ENCODE measurements at regions not wholly inside any gene's neighbourhood (a gene's known extent, or its start where the extent isn't known, plus 50 kb on each side); places are given as distances from the start of the nearest gene placed in this dataset.

- no peak overlapping the region for H3K27ac Mint-ChIP-seq
- H3K9me3 Mint-ChIP-seq, result peaks cover 24% of the 10 kb centered on the region
These were observed 469.5 kb downstream of the TYW1 start for GRCh38 chr7:67466109-67466508.

DNA sequence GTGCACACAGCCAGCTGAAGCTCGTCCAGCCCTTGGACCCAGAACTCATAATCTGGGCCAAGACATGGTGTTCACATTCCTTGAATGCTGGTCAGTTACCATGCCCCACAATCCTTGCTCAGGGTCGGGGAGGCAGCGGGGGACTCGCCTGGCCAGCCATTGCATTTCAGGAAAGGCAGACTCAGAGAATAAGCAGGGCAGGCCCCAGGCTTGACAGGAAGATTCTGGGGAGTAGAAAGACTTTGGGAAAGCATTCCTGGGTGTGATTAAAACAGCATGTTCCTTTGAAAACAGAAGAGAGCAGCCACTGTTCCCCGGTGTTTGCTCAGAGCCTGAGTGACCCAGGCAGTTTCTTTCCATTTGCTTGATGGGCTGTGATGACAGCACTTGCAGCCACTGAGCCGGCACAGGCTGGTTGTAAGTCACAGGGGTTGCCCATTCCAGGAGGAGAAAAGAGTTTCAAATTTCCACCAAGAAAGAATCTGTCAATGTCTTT lies 473.7 kb downstream of the TYW1 start:
- Mint-ChIP-seq H3K4me3 (peak overlapping the region; percentile 68), H3K4me1 (ENCODE audit: unreplicated experiment) (peaks cover 14% of the 10 kb centered on the region), H3K27ac (peak overlapping the region; percentile 77), H3K9me3 (peaks cover 12% of the 10 kb centered on the region), H3K36me3 (peaks cover 6% of the 10 kb centered on the region), H3K27me3 (peaks cover 7% of the 10 kb centered on the region)
- no peak for DNase-seq (ENCODE audit: extremely low spot score, unreplicated experiment)
- no peak for TF ChIP-seq CTCF (conservative IDR thresholded peaks at IDR 0.05)

More at GRCh38 chr7:67466109-67466508, 469.5 kb downstream of the TYW1 start:
- Mint-ChIP-seq H3K27me3 (peaks cover 7% of the 10 kb centered on the region), H3K4me3 (no peak overlapping the region), H3K4me1 (ENCODE audit: unreplicated experiment) (peaks cover 37% of the 10 kb centered on the region), H3K36me3 (peaks cover 6% of the 10 kb centered on the region)
- no peak for TF ChIP-seq CTCF (conservative IDR thresholded peaks at IDR 0.05)
- DNase-seq (ENCODE audit: extremely low spot score, unreplicated experiment), result no peak

- H3K4me3 Mint-ChIP-seq, result no peak overlapping the region
- peaks cover 2% of the 10 kb centered on the region for H3K27me3 Mint-ChIP-seq
- no peak for DNase-seq (ENCODE audit: extremely low spot score, unreplicated experiment)
- H3K4me1 Mint-ChIP-seq (ENCODE audit: unreplicated experiment), result peaks cover 13% of the 10 kb centered on the region
- TF ChIP-seq CTCF (conservative IDR thresholded peaks at IDR 0.05), result no peak
- no peaks in the 10 kb centered on the region for H3K9me3 Mint-ChIP-seq
- H3K36me3 Mint-ChIP-seq, result no peaks in the 10 kb centered on the region
- no peak overlapping the region for H3K27ac Mint-ChIP-seq
These were observed 478.7 kb downstream of the TYW1 start for GRCh38 chr7:67475293-67475692.

DNA sequence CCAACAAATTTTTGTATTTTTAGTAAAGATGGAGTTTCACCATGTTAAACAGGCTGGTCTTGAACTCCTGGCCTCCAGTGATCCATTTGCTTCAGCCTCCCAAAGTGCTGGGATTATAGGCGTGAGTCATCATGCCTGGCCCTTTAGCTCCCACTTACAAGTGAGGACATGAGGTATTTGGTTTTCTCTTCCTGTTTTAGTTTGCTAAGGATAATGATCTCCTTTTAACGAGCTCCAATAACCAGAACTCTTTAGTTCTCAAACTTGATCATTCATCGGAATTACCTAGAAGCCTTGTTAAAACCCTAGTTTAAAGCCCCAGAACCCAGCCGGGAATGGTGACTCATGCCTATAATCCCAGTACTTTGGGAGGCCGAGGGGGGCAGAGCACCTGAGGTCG lies 481.4 kb downstream of the TYW1 start:
- H3K4me3 Mint-ChIP-seq, result no peak overlapping the region
- DNase-seq (ENCODE audit: extremely low spot score, unreplicated experiment), result no peak
- no peaks in the 10 kb centered on the region for H3K9me3 Mint-ChIP-seq
- peaks cover 9% of the 10 kb centered on the region for H3K4me1 Mint-ChIP-seq (ENCODE audit: unreplicated experiment)
- H3K27ac Mint-ChIP-seq, result no peak overlapping the region
- H3K27me3 Mint-ChIP-seq, result peaks cover 13% of the 10 kb centered on the region
- TF ChIP-seq CTCF (conservative IDR thresholded peaks at IDR 0.05), result no peak
- no peaks in the 10 kb centered on the region for H3K36me3 Mint-ChIP-seq

DNA sequence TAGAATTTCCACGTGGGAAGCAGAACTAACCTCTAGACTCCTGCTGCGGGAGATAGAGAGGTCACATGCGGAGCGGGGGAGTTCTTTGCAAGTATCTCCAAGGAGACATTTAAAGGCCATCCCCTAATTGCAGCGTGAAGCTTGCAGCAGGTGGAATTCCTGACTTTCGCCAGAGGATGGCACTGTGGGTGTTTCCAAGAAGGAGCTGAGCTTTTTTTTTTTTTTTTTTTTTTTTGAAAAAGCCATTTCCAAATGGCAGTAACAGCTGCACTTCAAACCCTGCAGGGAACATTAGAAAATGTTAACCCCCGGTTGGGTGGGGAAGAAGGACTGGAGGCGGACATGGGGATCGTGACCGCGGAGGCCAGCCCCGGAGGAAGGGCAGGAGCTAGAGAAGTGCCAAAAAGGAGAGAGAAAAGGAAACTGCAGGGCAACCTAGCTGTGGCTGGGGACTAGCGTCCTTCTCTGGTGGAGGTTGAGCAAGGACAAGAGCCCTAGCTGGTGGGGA lies 487.7 kb downstream of the TYW1 start:
- H3K9me3 Mint-ChIP-seq, result no peaks in the 10 kb centered on the region
- no peak overlapping the region for H3K27ac Mint-ChIP-seq
- peak overlapping the region; percentile 80 for H3K4me3 Mint-ChIP-seq
- H3K4me1 Mint-ChIP-seq (ENCODE audit: unreplicated experiment), result peaks cover 14% of the 10 kb centered on the region
- peak; percentile 89 for TF ChIP-seq CTCF (conservative IDR thresholded peaks at IDR 0.05)
- peaks cover 16% of the 10 kb centered on the region for H3K27me3 Mint-ChIP-seq
- no peaks in the 10 kb centered on the region for H3K36me3 Mint-ChIP-seq
- DNase-seq (ENCODE audit: extremely low spot score, unreplicated experiment), result peak; percentile 69

- DNase-seq (ENCODE audit: extremely low spot score, unreplicated experiment), result no peak
- no peak overlapping the region for H3K27ac Mint-ChIP-seq
- no peak for TF ChIP-seq CTCF (conservative IDR thresholded peaks at IDR 0.05)
- H3K36me3 Mint-ChIP-seq, result no peaks in the 10 kb centered on the region
- peaks cover 14% of the 10 kb centered on the region for H3K4me1 Mint-ChIP-seq (ENCODE audit: unreplicated experiment)
- peaks cover 5% of the 10 kb centered on the region for H3K9me3 Mint-ChIP-seq
- H3K27me3 Mint-ChIP-seq, result peaks cover 17% of the 10 kb centered on the region
- no peak overlapping the region for H3K4me3 Mint-ChIP-seq
These were observed 489.8 kb downstream of the TYW1 start for GRCh38 chr7:67486401-67486800.

Measured in type B pancreatic cell (in vitro differentiated cells).